GM12878 (cell line): ENCODE measurements at regions not wholly inside any gene's neighbourhood (a gene's known extent, or its start where the extent isn't known, plus 50 kb on each side); places are given as distances from the start of the nearest gene placed in this dataset.

Source experiments
- CTCF ChIP-seq, 3 experiments: IDR thresholded peaks in 2 of 3; conservative IDR thresholded peaks in 1 of 3; 2 replicates each; pipeline ENCODE4 v1.5.1; 2011; ENCODE audit warnings: low read depth in 3 of 3, low read length in 3 of 3, mild to moderate bottlenecking in 3 of 3, control low read depth in 2 of 3, moderate library complexity in 2 of 3, inconsistent platforms in 1 of 3, mixed read lengths in 1 of 3; ENCODE audit not compliant: control insufficient read depth in 2 of 3, insufficient read depth in 1 of 3; ENCODE audit errors: extremely low read depth in 1 of 3
- KDM1A ChIP-seq: fragments of 200-600 bp; sonication (generic); IDR thresholded peaks from 2 replicates; pipeline ENCODE4 v1.6.1; 2016; ENCODE audit warnings: borderline replicate concordance

GRCh38 chr11:126135235-126136176 is 72.8 kb upstream of the CDON start:
- no peak for TF ChIP-seq CTCF (IDR thresholded peaks at IDR 0.05 in 2 of 3, conservative IDR thresholded peaks at IDR 0.05 in 1 of 3; ENCODE audit: control insufficient read depth in 2 of 3, extremely low read depth in 1 of 3, insufficient read depth in 1 of 3, low read depth in 3 of 3, low read length in 3 of 3)
- TF ChIP-seq KDM1A = no peak
